GM19328 (cell line): ENCODE measurements at regions not wholly inside any gene's neighbourhood (a gene's known extent, or its start where the extent isn't known, plus 50 kb on each side); places are given as distances from the start of the nearest gene placed in this dataset.
"Not testable (repeated sequence)": the region's sequence is repeated elsewhere in the genome, so short reads cannot be mapped to it uniquely, and the experiment has no call there.

Source experiments
- ATAC-seq: cut with Tn5 transposase; IDR thresholded peaks from one replicate; pipeline ENCODE4 v1.9.1; 2021; ENCODE audit warnings: mild to moderate bottlenecking, moderate library complexity; ENCODE audit not compliant: unreplicated experiment

GRCh38 chrX:8105531-8105930 is 65.5 kb downstream of the VCX2 start:
- no peak for ATAC-seq

- no peak for ATAC-seq
Measured at GRCh38 chrX:8103655-8104054, 67.4 kb downstream of the VCX2 start.

- no peak for ATAC-seq
Measured at GRCh38 chrX:8091510-8091909, 79.6 kb downstream of the VCX2 start.

GRCh38 chrX:8090906-8091305 is 80.2 kb downstream of the VCX2 start:
- ATAC-seq, result no peak

- no peak for ATAC-seq
Measured at GRCh38 chrX:8090482-8090881, 80.6 kb downstream of the VCX2 start.

GRCh38 chrX:8089141-8089540 is 81.9 kb downstream of the VCX2 start:
- no peak for ATAC-seq

- no peak for ATAC-seq
Measured at GRCh38 chrX:8084006-8084405, 87.1 kb downstream of the VCX2 start.

GRCh38 chrX:8083286-8083685 is 87.8 kb downstream of the VCX2 start:
- ATAC-seq, result no peak

GRCh38 chrX:8075636-8076035 is 95.4 kb downstream of the VCX2 start:
- no peak for ATAC-seq

GRCh38 chrX:8067754-8068462 is 103.2 kb downstream of the VCX2 start:
- ATAC-seq, result no peak

- ATAC-seq, result no peak
Measured at GRCh38 chrX:8052909-8053308, 118.2 kb downstream of the VCX2 start.

GRCh38 chrX:8049827-8050226 is 121.2 kb downstream of the VCX2 start:
- ATAC-seq, result no peak

- no peak for ATAC-seq
Measured at GRCh38 chrX:8048466-8048865, 121.3 kb upstream of the PNPLA4 start.

GRCh38 chrX:8044947-8045346 is 117.7 kb upstream of the PNPLA4 start:
- no peak for ATAC-seq

GRCh38 chrX:8043546-8043945 is 116.3 kb upstream of the PNPLA4 start:
- ATAC-seq, result no peak

GRCh38 chrX:8043121-8043520 is 115.9 kb upstream of the PNPLA4 start:
- ATAC-seq, result no peak

GRCh38 chrX:8042304-8042703 is 115.1 kb upstream of the PNPLA4 start:
- no peak for ATAC-seq

GRCh38 chrX:8039711-8040110 is 112.5 kb upstream of the PNPLA4 start:
- ATAC-seq, result not testable (repeated sequence)

- no peak for ATAC-seq
Measured at GRCh38 chrX:8037593-8038348, 110.6 kb upstream of the PNPLA4 start.

GRCh38 chrX:8036914-8037313 is 109.7 kb upstream of the PNPLA4 start:
- no peak for ATAC-seq

GRCh38 chrX:8034058-8034457 is 106.8 kb upstream of the PNPLA4 start:
- no peak for ATAC-seq

- no peak for ATAC-seq
Measured at GRCh38 chrX:8033175-8033574, 106.0 kb upstream of the PNPLA4 start.

- no peak for ATAC-seq
Measured at GRCh38 chrX:8030361-8030760, 103.1 kb upstream of the PNPLA4 start.
